Ovary (tissue), 7 donors: ENCODE measurements at regions not wholly inside any gene's neighbourhood (a gene's known extent, or its start where the extent isn't known, plus 50 kb on each side); places are given as distances from the start of the nearest gene placed in this dataset.

Source experiments
- DNase-seq, 5 donors: peaks; one replicate each; pipeline ENCODE4 v3.0.0-alpha.2; 2019 to 2020
- H3K27ac ChIP-seq, 2 donors: fragments of 200-600 bp; one replicate each; pipeline versions ENCODE4 v1.5.1 to v1.8.0; 2019 to 2022
- H3K27me3 ChIP-seq: fragments of 200-600 bp; one replicate; pipeline ENCODE4 v1.8.0; 2022
- H3K36me3 ChIP-seq: fragments of 200-600 bp; sonication (generic); one replicate; pipeline ENCODE4 v1.5.1; 2019
- H3K4me1 ChIP-seq: one replicate; pipeline ENCODE4 v1.8.1; 2013; ENCODE audit warnings: mild to moderate bottlenecking, moderate library complexity; ENCODE audit not compliant: insufficient read depth
- H3K4me3 ChIP-seq: fragments of 200-600 bp; sonication (generic); one replicate; pipeline ENCODE4 v1.5.1; 2017
- H3K9me3 ChIP-seq, 2 donors: fragments of 200-600 bp in 1 of 2; sonication (generic) in 1 of 2; one replicate each; pipeline versions ENCODE4 v1.5.1 to v1.8.1; 2013 to 2019; ENCODE audit warnings: mild to moderate bottlenecking in 1 of 2, moderate library complexity in 1 of 2
- CTCF ChIP-seq, 3 donors: fragments of 450-650 bp in 2 of 3; fragments of 200-600 bp in 1 of 3; IDR thresholded peaks; one replicate each; pipeline versions ENCODE4 v1.5.1 to v1.8.0; 2016 to 2022; ENCODE audit warnings: antibody characterized with exemption in 3 of 3, mild to moderate bottlenecking in 1 of 3
- EP300 ChIP-seq: sonication (generic); formaldehyde crosslinking; IDR thresholded peaks from one replicate; pipeline ENCODE4 v1.6.1; 2017; ENCODE audit warnings: antibody characterized with exemption
- POLR2A ChIP-seq: fragments of 450-650 bp; IDR thresholded peaks from one replicate; pipeline ENCODE4 v1.6.1; 2017; ENCODE audit warnings: antibody characterized with exemption, mild to moderate bottlenecking, moderate library complexity
- WGBS, 3 donors: extraction: QIAGEN DNeasy Blood & Tissue Kit in 1 of 3; methylation state at CpG; one replicate each; pipeline versions ENCODE4 v1.1.5 to v1.1.7; 2013 to 2017; 5-methylcytosine and 5-hydroxymethylcytosine counted together
- intact Hi-C, 4 donors: fragments of 100-400 bp; cut with DNase I; formaldehyde crosslinking; loops; one replicate each; pipeline versions ENCODE4 v1.11.0 to v1.15.1; 2022 to 2023
- donor health status: DM: no; HTN: no; CAD: no; lungs with moderate emphysema.
- donor health status: DM: no; HTN: no; CAD: no.
- donor health status: Bipolar disorder and iron deficiency.
- donor health status: DM: no; HTN: no; CAD: no.
- donor health status: DM: yes; HTN: yes; CAD: no.

- no peaks in the 10 kb centered on the region for H3K9me3 ChIP-seq
- 83 to 90% (median 86%) methylated on average over 9 of the region's 9 CpGs for WGBS, 3 donors
- H3K4me3 ChIP-seq: no peak overlapping the region
- H3K4me1 ChIP-seq: no peaks in the 10 kb centered on the region
- TF ChIP-seq CTCF (IDR thresholded peaks at IDR 0.05) (no peak), EP300 (no peak), POLR2A (no peak)
- DNase-seq: no peak
- H3K36me3 ChIP-seq: no peaks in the 10 kb centered on the region
- H3K27ac ChIP-seq: no peak overlapping the region
- intact Hi-C loops: no loop called here
- no peaks in the 10 kb centered on the region for H3K27me3 ChIP-seq
Observed at GRCh38 chr16:80016731-80017326, 416.3 kb upstream of the MAF start.

- WGBS, 3 donors: 16 to 45% (median 17%) methylated on average over 6 of the region's 6 CpGs
- intact Hi-C loops: no loop called here
Observed at GRCh38 chr16:80015566-80015965, 415.0 kb upstream of the MAF start.

GRCh38 chr16:80014241-80014939 is 413.9 kb upstream of the MAF start:
- H3K27me3 ChIP-seq: no peaks in the 10 kb centered on the region
- TF ChIP-seq EP300 (no peak), POLR2A (no peak), CTCF (IDR thresholded peaks at IDR 0.05) (no peak)
- intact Hi-C loops: no loop called here
- H3K4me3 ChIP-seq: no peak overlapping the region
- WGBS, 3 donors: 43 to 68% (median 53%) methylated on average over 1 of the region's 1 CpG
- DNase-seq: no peak
- peaks cover 2% of the 10 kb centered on the region for H3K4me1 ChIP-seq
- no peaks in the 10 kb centered on the region for H3K36me3 ChIP-seq
- H3K27ac ChIP-seq: no peak overlapping the region
- H3K9me3 ChIP-seq: no peaks in the 10 kb centered on the region

More at GRCh38 chr16:80015566-80015965, 415.0 kb upstream of the MAF start:
- no peaks in the 10 kb centered on the region for H3K36me3 ChIP-seq
- no peak overlapping the region for H3K4me3 ChIP-seq
- H3K27me3 ChIP-seq: no peaks in the 10 kb centered on the region
- H3K27ac ChIP-seq: no peak overlapping the region
- DNase-seq: no peak
- H3K9me3 ChIP-seq: no peaks in the 10 kb centered on the region
- TF ChIP-seq POLR2A (no peak), EP300 (no peak), CTCF (IDR thresholded peaks at IDR 0.05) (no peak)
- no peaks in the 10 kb centered on the region for H3K4me1 ChIP-seq

- Histone ChIP-seq H3K27me3 (no peaks in the 10 kb centered on the region), H3K4me1 (peaks cover 2% of the 10 kb centered on the region), H3K9me3 (no peaks in the 10 kb centered on the region), H3K27ac (no peak overlapping the region), H3K4me3 (no peak overlapping the region), H3K36me3 (no peaks in the 10 kb centered on the region)
- TF ChIP-seq POLR2A (no peak), CTCF (IDR thresholded peaks at IDR 0.05) (no peak), EP300 (no peak)
- no peak for DNase-seq
- WGBS, 3 donors: 66 to 77% (median 73%) methylated on average over 3 of the region's 3 CpGs
- intact Hi-C loops: no loop called here
Observed at GRCh38 chr16:80012586-80012985, 412.0 kb upstream of the MAF start.
